ENCODE measurements at regions not wholly inside any gene's neighbourhood (a gene's known extent, or its start where the extent isn't known, plus 50 kb on each side); places are given as distances from the start of the nearest gene placed in this dataset.
"Not testable (repeated sequence)": the region's sequence is repeated elsewhere in the genome, so short reads cannot be mapped to it uniquely, and the experiment has no call there.

GRCh38 chr1:187703138-187704130, 874.7 kb downstream of the PLA2G4A start:
- not testable (repeated sequence) for H3K79me2 ChIP-seq (ENCODE audit: control insufficient read depth, insufficient read depth, low read length); H3K4me1 ChIP-seq (ENCODE audit: control insufficient read depth, low read depth, low read length); H2AK5ac ChIP-seq (ENCODE audit: low read length); H3K4me2 ChIP-seq (ENCODE audit: low read length); H2BK5ac ChIP-seq (ENCODE audit: low read length); H3K18ac ChIP-seq (ENCODE audit: low read length); H2BK15ac ChIP-seq (replicated peaks; ENCODE audit: low read depth); H3K27me3 ChIP-seq (ENCODE audit: insufficient read depth, low read length, poor library complexity); H3K4me3 ChIP-seq (ENCODE audit: low read length); H3K56ac ChIP-seq (ENCODE audit: low read length); H3K4ac ChIP-seq (ENCODE audit: low read depth, low read length); H3K79me1 ChIP-seq (ENCODE audit: low read length); DNase-seq; H2BK120ac ChIP-seq (ENCODE audit: low read depth, low read length); H3K23ac ChIP-seq (ENCODE audit: low read length); H4K8ac ChIP-seq (ENCODE audit: low read depth, low read length); H4K5ac ChIP-seq (ENCODE audit: low read length); H3K9ac ChIP-seq (ENCODE audit: low read length); H3K36me3 ChIP-seq (ENCODE audit: control insufficient read depth, insufficient read depth, low read length); H3K27ac ChIP-seq (ENCODE audit: low read depth, low read length)
- WGBS (ENCODE audit: extremely low coverage, insufficient coverage, low lambda C conversion rate): no CpG with 5 or more reads among the region's 46 CpGs

DNA sequence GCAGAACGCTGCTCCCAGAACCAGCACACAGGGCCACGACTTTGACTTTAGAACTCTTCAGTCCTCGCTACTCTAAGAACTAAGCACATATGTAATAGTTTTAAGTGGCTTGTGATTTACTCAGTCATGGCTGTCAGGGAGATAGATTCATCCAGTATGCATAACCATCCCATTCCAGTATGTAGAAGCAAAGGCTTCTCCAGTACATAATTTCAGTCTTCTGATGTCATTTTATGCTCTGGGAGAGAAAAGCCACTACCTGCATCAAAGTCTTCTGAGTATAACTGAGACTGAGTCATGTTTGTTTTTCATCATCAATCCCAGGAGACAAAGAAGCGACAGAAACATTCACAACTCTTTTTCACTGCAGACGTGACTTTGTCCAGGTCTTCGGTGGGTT, 885.7 kb downstream of the PLA2G4A start:
- Histone ChIP-seq H3K4me1 (ENCODE audit: control insufficient read depth, low read depth, low read length) (no peaks in the 10 kb centered on the region), H3K23ac (ENCODE audit: low read length) (no peak overlapping the region), H2AK5ac (ENCODE audit: low read length) (no peak overlapping the region), H3K9ac (ENCODE audit: low read length) (no peak overlapping the region), H4K8ac (ENCODE audit: low read depth, low read length) (no peak overlapping the region), H3K18ac (ENCODE audit: low read length) (no peak overlapping the region), H3K4me2 (ENCODE audit: low read length) (no peak overlapping the region), H3K4me3 (ENCODE audit: low read length) (no peak overlapping the region), H2BK15ac (replicated peaks; ENCODE audit: low read depth) (no peak overlapping the region), H3K27me3 (ENCODE audit: insufficient read depth, low read length, poor library complexity) (no peaks in the 10 kb centered on the region), H2BK120ac (ENCODE audit: low read depth, low read length) (no peak overlapping the region), H3K79me1 (ENCODE audit: low read length) (no peaks in the 10 kb centered on the region), H3K56ac (ENCODE audit: low read length) (no peak overlapping the region), H3K4ac (ENCODE audit: low read depth, low read length) (no peak overlapping the region), H2BK5ac (ENCODE audit: low read length) (no peak overlapping the region), H3K36me3 (ENCODE audit: control insufficient read depth, insufficient read depth, low read length) (no peaks in the 10 kb centered on the region), H4K5ac (ENCODE audit: low read length) (no peak overlapping the region), H3K79me2 (ENCODE audit: control insufficient read depth, insufficient read depth, low read length) (no peaks in the 10 kb centered on the region), H3K27ac (ENCODE audit: low read depth, low read length) (no peak overlapping the region)
- no CpG with 5 or more reads among the region's 6 CpGs for WGBS (ENCODE audit: extremely low coverage, insufficient coverage, low lambda C conversion rate)
- no peak for DNase-seq

- H3K79me2 ChIP-seq (ENCODE audit: control insufficient read depth, insufficient read depth, low read length): no peaks in the 10 kb centered on the region
- no peak overlapping the region for H4K5ac ChIP-seq (ENCODE audit: low read length)
- H2AK5ac ChIP-seq (ENCODE audit: low read length): no peak overlapping the region
- H3K56ac ChIP-seq (ENCODE audit: low read length): no peak overlapping the region
- H3K27ac ChIP-seq (ENCODE audit: low read depth, low read length): no peak overlapping the region
- H3K79me1 ChIP-seq (ENCODE audit: low read length): no peaks in the 10 kb centered on the region
- H2BK15ac ChIP-seq (replicated peaks; ENCODE audit: low read depth): no peak overlapping the region
- DNase-seq: no peak
- H3K18ac ChIP-seq (ENCODE audit: low read length): no peak overlapping the region
- H3K4me2 ChIP-seq (ENCODE audit: low read length): no peak overlapping the region
- H2BK120ac ChIP-seq (ENCODE audit: low read depth, low read length): no peak overlapping the region
- no peak overlapping the region for H3K4me3 ChIP-seq (ENCODE audit: low read length)
- H2BK5ac ChIP-seq (ENCODE audit: low read length): no peak overlapping the region
- H3K36me3 ChIP-seq (ENCODE audit: control insufficient read depth, insufficient read depth, low read length): no peaks in the 10 kb centered on the region
- no peak overlapping the region for H4K8ac ChIP-seq (ENCODE audit: low read depth, low read length)
- no peaks in the 10 kb centered on the region for H3K27me3 ChIP-seq (ENCODE audit: insufficient read depth, low read length, poor library complexity)
- H3K9ac ChIP-seq (ENCODE audit: low read length): no peak overlapping the region
- no peaks in the 10 kb centered on the region for H3K4me1 ChIP-seq (ENCODE audit: control insufficient read depth, low read depth, low read length)
- H3K23ac ChIP-seq (ENCODE audit: low read length): no peak overlapping the region
- no peak overlapping the region for H3K4ac ChIP-seq (ENCODE audit: low read depth, low read length)
These were observed 886.7 kb downstream of the PLA2G4A start for GRCh38 chr1:187715483-187715882.

GRCh38 chr1:187716160-187716559, 887.4 kb downstream of the PLA2G4A start:
- H3K4me3 ChIP-seq (ENCODE audit: low read length): no peak overlapping the region
- H3K4me1 ChIP-seq (ENCODE audit: control insufficient read depth, low read depth, low read length): no peaks in the 10 kb centered on the region
- no peaks in the 10 kb centered on the region for H3K79me2 ChIP-seq (ENCODE audit: control insufficient read depth, insufficient read depth, low read length)
- H4K8ac ChIP-seq (ENCODE audit: low read depth, low read length): no peak overlapping the region
- no peak overlapping the region for H2BK15ac ChIP-seq (replicated peaks; ENCODE audit: low read depth)
- H3K4me2 ChIP-seq (ENCODE audit: low read length): no peak overlapping the region
- H3K36me3 ChIP-seq (ENCODE audit: control insufficient read depth, insufficient read depth, low read length): no peaks in the 10 kb centered on the region
- no peak overlapping the region for H3K27ac ChIP-seq (ENCODE audit: low read depth, low read length)
- no peak overlapping the region for H2BK5ac ChIP-seq (ENCODE audit: low read length)
- no peaks in the 10 kb centered on the region for H3K79me1 ChIP-seq (ENCODE audit: low read length)
- H3K56ac ChIP-seq (ENCODE audit: low read length): no peak overlapping the region
- H3K27me3 ChIP-seq (ENCODE audit: insufficient read depth, low read length, poor library complexity): no peaks in the 10 kb centered on the region
- DNase-seq: no peak
- no peak overlapping the region for H3K18ac ChIP-seq (ENCODE audit: low read length)
- no peak overlapping the region for H3K4ac ChIP-seq (ENCODE audit: low read depth, low read length)
- no peak overlapping the region for H2BK120ac ChIP-seq (ENCODE audit: low read depth, low read length)
- no peak overlapping the region for H2AK5ac ChIP-seq (ENCODE audit: low read length)
- no CpG with 5 or more reads among the region's 1 CpG for WGBS (ENCODE audit: extremely low coverage, insufficient coverage, low lambda C conversion rate)
- no peak overlapping the region for H3K23ac ChIP-seq (ENCODE audit: low read length)
- no peak overlapping the region for H3K9ac ChIP-seq (ENCODE audit: low read length)
- no peak overlapping the region for H4K5ac ChIP-seq (ENCODE audit: low read length)

DNA sequence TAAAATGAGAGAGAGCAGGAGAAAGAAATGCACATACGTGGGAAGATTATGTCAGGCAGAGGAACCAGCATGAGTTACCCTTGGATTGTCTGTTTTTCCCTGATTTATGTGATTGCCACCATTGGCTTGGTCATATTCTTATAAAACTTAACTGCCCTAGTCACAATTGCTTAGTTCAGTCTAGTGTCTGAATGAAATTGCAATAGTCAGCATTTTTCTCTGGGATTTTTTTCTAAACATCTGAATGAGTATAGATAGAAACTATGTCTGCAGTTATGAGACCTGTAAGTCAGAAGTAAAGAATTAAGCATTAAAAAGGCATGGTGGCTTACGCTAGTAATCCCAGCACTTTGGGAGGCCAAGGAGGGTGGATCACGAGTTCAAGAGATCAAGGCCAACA, 889.8 kb downstream of the PLA2G4A start:
- Histone ChIP-seq H2BK5ac (ENCODE audit: low read length) (no peak overlapping the region), H3K79me2 (ENCODE audit: control insufficient read depth, insufficient read depth, low read length) (no peaks in the 10 kb centered on the region), H3K18ac (ENCODE audit: low read length) (no peak overlapping the region), H3K27me3 (ENCODE audit: insufficient read depth, low read length, poor library complexity) (no peaks in the 10 kb centered on the region), H3K23ac (ENCODE audit: low read length) (no peak overlapping the region), H3K4me2 (ENCODE audit: low read length) (no peak overlapping the region), H3K4me1 (ENCODE audit: control insufficient read depth, low read depth, low read length) (no peaks in the 10 kb centered on the region), H3K36me3 (ENCODE audit: control insufficient read depth, insufficient read depth, low read length) (no peaks in the 10 kb centered on the region), H4K5ac (ENCODE audit: low read length) (no peak overlapping the region), H3K79me1 (ENCODE audit: low read length) (no peaks in the 10 kb centered on the region), H3K4ac (ENCODE audit: low read depth, low read length) (no peak overlapping the region), H2BK120ac (ENCODE audit: low read depth, low read length) (no peak overlapping the region), H3K27ac (ENCODE audit: low read depth, low read length) (no peak overlapping the region), H4K8ac (ENCODE audit: low read depth, low read length) (no peak overlapping the region), H3K4me3 (ENCODE audit: low read length) (no peak overlapping the region), H2AK5ac (ENCODE audit: low read length) (no peak overlapping the region), H3K56ac (ENCODE audit: low read length) (no peak overlapping the region), H2BK15ac (replicated peaks; ENCODE audit: low read depth) (no peak overlapping the region), H3K9ac (ENCODE audit: low read length) (no peak overlapping the region)
- DNase-seq: no peak
- no CpG with 5 or more reads among the region's 3 CpGs for WGBS (ENCODE audit: extremely low coverage, insufficient coverage, low lambda C conversion rate)

GRCh38 chr1:187721216-187721615, 892.5 kb downstream of the PLA2G4A start:
- no peak overlapping the region for H2AK5ac ChIP-seq (ENCODE audit: low read length)
- no peaks in the 10 kb centered on the region for H3K79me2 ChIP-seq (ENCODE audit: control insufficient read depth, insufficient read depth, low read length)

More at GRCh38 chr1:187721216-187721615, 892.5 kb downstream of the PLA2G4A start:
- no peak overlapping the region for H3K56ac ChIP-seq (ENCODE audit: low read length)
- DNase-seq: no peak
- no peak overlapping the region for H3K23ac ChIP-seq (ENCODE audit: low read length)
- H3K27ac ChIP-seq (ENCODE audit: low read depth, low read length): no peak overlapping the region
- H2BK15ac ChIP-seq (replicated peaks; ENCODE audit: low read depth): no peak overlapping the region
- H3K4me1 ChIP-seq (ENCODE audit: control insufficient read depth, low read depth, low read length): no peaks in the 10 kb centered on the region
- H2BK120ac ChIP-seq (ENCODE audit: low read depth, low read length): no peak overlapping the region
- H4K5ac ChIP-seq (ENCODE audit: low read length): no peak overlapping the region
- H4K8ac ChIP-seq (ENCODE audit: low read depth, low read length): no peak overlapping the region
- no peak overlapping the region for H3K4me2 ChIP-seq (ENCODE audit: low read length)
- no peak overlapping the region for H3K4me3 ChIP-seq (ENCODE audit: low read length)
- H3K18ac ChIP-seq (ENCODE audit: low read length): no peak overlapping the region
- H3K4ac ChIP-seq (ENCODE audit: low read depth, low read length): no peak overlapping the region
- no peaks in the 10 kb centered on the region for H3K27me3 ChIP-seq (ENCODE audit: insufficient read depth, low read length, poor library complexity)
- no peak overlapping the region for H3K9ac ChIP-seq (ENCODE audit: low read length)
- no peaks in the 10 kb centered on the region for H3K36me3 ChIP-seq (ENCODE audit: control insufficient read depth, insufficient read depth, low read length)
- no peaks in the 10 kb centered on the region for H3K79me1 ChIP-seq (ENCODE audit: low read length)
- no peak overlapping the region for H2BK5ac ChIP-seq (ENCODE audit: low read length)
